HCT116 (cell line): ENCODE measurements at regions not wholly inside any gene's neighbourhood (a gene's known extent, or its start where the extent isn't known, plus 50 kb on each side); places are given as distances from the start of the nearest gene placed in this dataset.

ENCODE experiments used
- CTCF ChIP-seq, 3 experiments: fragments of 200-600 bp in 1 of 3; sonication (generic) in 1 of 3; IDR thresholded peaks in 2 of 3; conservative IDR thresholded peaks in 1 of 3; 2 replicates each; pipeline ENCODE4 v1.5.1; 2012 to 2017; ENCODE audit warnings: low read depth in 2 of 3, low read length in 2 of 3, antibody characterized with exemption in 1 of 3, borderline replicate concordance in 1 of 3, control low read depth in 1 of 3, mild to moderate bottlenecking in 1 of 3, mixed read lengths in 1 of 3, mixed run types in 1 of 3, moderate library complexity in 1 of 3; ENCODE audit not compliant: insufficient read depth in 1 of 3
- EZH2 ChIP-seq: fragments of 200-600 bp; sonication (generic); IDR thresholded peaks from 2 replicates; pipeline ENCODE4 v1.6.1; 2017; ENCODE audit warnings: antibody characterized with exemption, mixed run types
- EZH2phosphoT487 ChIP-seq: fragments of 200-600 bp; IDR thresholded peaks from 2 replicates; pipeline ENCODE4 v1.6.1; 2018; ENCODE audit warnings: antibody characterized with exemption, borderline replicate concordance
- POLR2A ChIP-seq: IDR thresholded peaks from 2 replicates; pipeline ENCODE4 v1.7.0; 2011; ENCODE audit warnings: borderline replicate concordance; ENCODE audit not compliant: insufficient read depth, insufficient read length; ENCODE audit errors: extremely low read depth
- POLR2AphosphoS5 ChIP-seq: IDR thresholded peaks from 2 replicates; pipeline ENCODE4 v1.6.1; 2011; ENCODE audit warnings: mild to moderate bottlenecking, low read depth, low read length, moderate library complexity
- RAD21 ChIP-seq: IDR thresholded peaks from 2 replicates; pipeline ENCODE4 v1.6.1; 2012; ENCODE audit warnings: low read depth, mild to moderate bottlenecking
- REST ChIP-seq: IDR thresholded peaks from 2 replicates; pipeline ENCODE4 v1.6.1; 2012; ENCODE audit warnings: low read depth
- SRF ChIP-seq: IDR thresholded peaks from 2 replicates; pipeline ENCODE4 v1.6.1; 2012; ENCODE audit warnings: low read depth
- YY1 ChIP-seq: IDR thresholded peaks from 2 replicates; pipeline ENCODE4 v1.6.1; 2011; ENCODE audit warnings: low read length, low read depth, moderate library complexity, mild to moderate bottlenecking; ENCODE audit not compliant: insufficient replicate concordance; ENCODE audit errors: extremely low read depth
- TF ChIP-seq, protein P1 (sequence below): IDR thresholded peaks from 2 replicates; pipeline ENCODE4 v1.6.1; 2012
- TF ChIP-seq, protein P2 (sequence below): IDR thresholded peaks from 2 replicates; pipeline ENCODE4 v1.6.1; 2011; ENCODE audit warnings: mild to moderate bottlenecking, low read length, moderate library complexity; ENCODE audit not compliant: insufficient replicate concordance; ENCODE audit errors: extremely low read depth

GRCh38 chr5:159765760-159766517 is 150.3 kb upstream of the ADRA1B start:
- TF ChIP-seq CTCF (IDR thresholded peaks at IDR 0.05 in 2 of 3, conservative IDR thresholded peaks at IDR 0.05 in 1 of 3; ENCODE audit: borderline replicate concordance in 1 of 3, insufficient read depth in 1 of 3, low read depth in 2 of 3, low read length in 2 of 3) (no peak), POLR2A (no peak), REST (no peak), POLR2AphosphoS5 (no peak), EZH2 (no peak), RAD21 (no peak), YY1 (no peak), EZH2phosphoT487 (no peak), SRF (no peak)
- TF ChIP-seq, protein P1, sequence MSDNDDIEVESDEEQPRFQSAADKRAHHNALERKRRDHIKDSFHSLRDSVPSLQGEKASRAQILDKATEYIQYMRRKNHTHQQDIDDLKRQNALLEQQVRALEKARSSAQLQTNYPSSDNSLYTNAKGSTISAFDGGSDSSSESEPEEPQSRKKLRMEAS, result no peak
- TF ChIP-seq, protein P2, sequence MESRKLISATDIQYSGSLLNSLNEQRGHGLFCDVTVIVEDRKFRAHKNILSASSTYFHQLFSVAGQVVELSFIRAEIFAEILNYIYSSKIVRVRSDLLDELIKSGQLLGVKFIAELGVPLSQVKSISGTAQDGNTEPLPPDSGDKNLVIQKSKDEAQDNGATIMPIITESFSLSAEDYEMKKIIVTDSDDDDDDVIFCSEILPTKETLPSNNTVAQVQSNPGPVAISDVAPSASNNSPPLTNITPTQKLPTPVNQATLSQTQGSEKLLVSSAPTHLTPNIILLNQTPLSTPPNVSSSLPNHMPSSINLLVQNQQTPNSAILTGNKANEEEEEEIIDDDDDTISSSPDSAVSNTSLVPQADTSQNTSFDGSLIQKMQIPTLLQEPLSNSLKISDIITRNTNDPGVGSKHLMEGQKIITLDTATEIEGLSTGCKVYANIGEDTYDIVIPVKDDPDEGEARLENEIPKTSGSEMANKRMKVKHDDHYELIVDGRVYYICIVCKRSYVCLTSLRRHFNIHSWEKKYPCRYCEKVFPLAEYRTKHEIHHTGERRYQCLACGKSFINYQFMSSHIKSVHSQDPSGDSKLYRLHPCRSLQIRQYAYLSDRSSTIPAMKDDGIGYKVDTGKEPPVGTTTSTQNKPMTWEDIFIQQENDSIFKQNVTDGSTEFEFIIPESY, result no peak
